Memory B cell (primary cell): ENCODE measurements at regions not wholly inside any gene's neighbourhood (a gene's known extent, or its start where the extent isn't known, plus 50 kb on each side); places are given as distances from the start of the nearest gene placed in this dataset.

ENCODE experiments used
- ATAC-seq: fragments of 150-1000 bp; cut with Tn5 transposase; 2 replicates; pipeline ENCODE4 v1.10.0; 2021; ENCODE audit warnings: low read depth, mild to moderate bottlenecking, moderate library complexity
- DNase-seq, 2 donors: peaks; one replicate each; pipeline ENCODE4 v3.0.0; 2022; ENCODE audit warnings: low spot score in 2 of 2
- H3K27ac Mint-ChIP-seq: one replicate; pipeline ENCODE4 v1.8.0; 2022; ENCODE audit warnings: mild to moderate bottlenecking, moderate library complexity, mixed read lengths
- H3K27me3 Mint-ChIP-seq: one replicate; pipeline ENCODE4 v1.8.0; 2022; ENCODE audit warnings: mixed read lengths
- H3K36me3 Mint-ChIP-seq: one replicate; pipeline ENCODE4 v1.8.0; 2022; ENCODE audit warnings: mild to moderate bottlenecking, mixed read lengths
- H3K4me1 Mint-ChIP-seq: one replicate; pipeline ENCODE4 v1.8.0; 2022; ENCODE audit warnings: mixed read lengths
- H3K4me3 Mint-ChIP-seq: one replicate; pipeline ENCODE4 v1.8.0; 2022; ENCODE audit warnings: mild to moderate bottlenecking, moderate library complexity, mixed read lengths
- H3K9me3 Mint-ChIP-seq: one replicate; pipeline ENCODE4 v1.8.0; 2022; ENCODE audit warnings: mixed read lengths

GRCh38 chr18:60982329-60982695, 350.9 kb upstream of the CDH20 start:
- DNase-seq (no peak), ATAC-seq (no peak)
- Mint-ChIP-seq H3K36me3 (no peaks in the 10 kb centered on the region), H3K4me3 (no peak overlapping the region), H3K9me3 (peaks cover 6% of the 10 kb centered on the region), H3K27ac (no peak overlapping the region), H3K4me1 (no peaks in the 10 kb centered on the region), H3K27me3 (no peaks in the 10 kb centered on the region)

- ATAC-seq: no peak
- DNase-seq: no peak
Observed at GRCh38 chr18:60982928-60983327, 350.3 kb upstream of the CDH20 start.

GRCh38 chr18:60984510-60984909, 348.7 kb upstream of the CDH20 start:
- H3K4me3 Mint-ChIP-seq: no peak overlapping the region
- H3K27me3 Mint-ChIP-seq: no peaks in the 10 kb centered on the region
- no peak for ATAC-seq

More at GRCh38 chr18:60982928-60983327, 350.3 kb upstream of the CDH20 start:
- H3K4me1 Mint-ChIP-seq: no peaks in the 10 kb centered on the region
- no peak overlapping the region for H3K27ac Mint-ChIP-seq
- H3K27me3 Mint-ChIP-seq: no peaks in the 10 kb centered on the region
- no peaks in the 10 kb centered on the region for H3K36me3 Mint-ChIP-seq
- H3K4me3 Mint-ChIP-seq: no peak overlapping the region
- H3K9me3 Mint-ChIP-seq: peaks cover 6% of the 10 kb centered on the region

GRCh38 chr18:60987963-60988362, 345.3 kb upstream of the CDH20 start:
- ATAC-seq (no peak), DNase-seq (no peak)
- H3K9me3 Mint-ChIP-seq: peaks cover 7% of the 10 kb centered on the region
- no peak overlapping the region for H3K4me3 Mint-ChIP-seq
- no peaks in the 10 kb centered on the region for H3K4me1 Mint-ChIP-seq
- no peaks in the 10 kb centered on the region for H3K36me3 Mint-ChIP-seq
- H3K27ac Mint-ChIP-seq: no peak overlapping the region
- no peaks in the 10 kb centered on the region for H3K27me3 Mint-ChIP-seq

More at GRCh38 chr18:60984510-60984909, 348.7 kb upstream of the CDH20 start:
- no peak for DNase-seq
- Mint-ChIP-seq H3K9me3 (peaks cover 6% of the 10 kb centered on the region), H3K36me3 (no peaks in the 10 kb centered on the region), H3K4me1 (no peaks in the 10 kb centered on the region), H3K27ac (no peak overlapping the region)

- H3K9me3 Mint-ChIP-seq: peaks cover under 1% of the 10 kb centered on the region
- no peak for ATAC-seq
Observed at GRCh38 chr18:60996326-60996725, 336.9 kb upstream of the CDH20 start.

GRCh38 chr18:60996822-60997221, 336.4 kb upstream of the CDH20 start:
- no peak for DNase-seq
- H3K27ac Mint-ChIP-seq: no peak overlapping the region
- H3K36me3 Mint-ChIP-seq: no peaks in the 10 kb centered on the region
- H3K9me3 Mint-ChIP-seq: no peaks in the 10 kb centered on the region
- H3K27me3 Mint-ChIP-seq: no peaks in the 10 kb centered on the region
- no peak for ATAC-seq
- no peak overlapping the region for H3K4me3 Mint-ChIP-seq
- H3K4me1 Mint-ChIP-seq: no peaks in the 10 kb centered on the region

More at GRCh38 chr18:60996326-60996725, 336.9 kb upstream of the CDH20 start:
- Mint-ChIP-seq H3K36me3 (no peaks in the 10 kb centered on the region), H3K4me1 (no peaks in the 10 kb centered on the region), H3K27me3 (no peaks in the 10 kb centered on the region), H3K4me3 (no peak overlapping the region), H3K27ac (no peak overlapping the region)
- DNase-seq: no peak

GRCh38 chr18:61001138-61001537, 332.1 kb upstream of the CDH20 start:
- Mint-ChIP-seq H3K27me3 (no peaks in the 10 kb centered on the region), H3K36me3 (no peaks in the 10 kb centered on the region), H3K4me3 (no peak overlapping the region), H3K9me3 (no peaks in the 10 kb centered on the region), H3K4me1 (no peaks in the 10 kb centered on the region), H3K27ac (no peak overlapping the region)
- DNase-seq: no peak
- no peak for ATAC-seq

GRCh38 chr18:61006687-61007224, 326.5 kb upstream of the CDH20 start:
- Mint-ChIP-seq H3K27me3 (no peaks in the 10 kb centered on the region), H3K9me3 (no peaks in the 10 kb centered on the region), H3K4me3 (no peak overlapping the region), H3K36me3 (no peaks in the 10 kb centered on the region), H3K4me1 (no peaks in the 10 kb centered on the region), H3K27ac (no peak overlapping the region)
- ATAC-seq (no peak), DNase-seq (no peak)

GRCh38 chr18:61019338-61020301, 313.6 kb upstream of the CDH20 start:
- ATAC-seq (no peak), DNase-seq (no peak)
- no peak overlapping the region for H3K4me3 Mint-ChIP-seq
- H3K27me3 Mint-ChIP-seq: no peaks in the 10 kb centered on the region
- peaks cover 3% of the 10 kb centered on the region for H3K9me3 Mint-ChIP-seq
- H3K36me3 Mint-ChIP-seq: no peaks in the 10 kb centered on the region
- H3K27ac Mint-ChIP-seq: no peak overlapping the region
- no peaks in the 10 kb centered on the region for H3K4me1 Mint-ChIP-seq

GRCh38 chr18:61025596-61025995, 307.6 kb upstream of the CDH20 start:
- peaks cover 5% of the 10 kb centered on the region for H3K9me3 Mint-ChIP-seq
- no peak overlapping the region for H3K27ac Mint-ChIP-seq
- no peaks in the 10 kb centered on the region for H3K36me3 Mint-ChIP-seq
- H3K4me3 Mint-ChIP-seq: no peak overlapping the region
- no peaks in the 10 kb centered on the region for H3K27me3 Mint-ChIP-seq
- DNase-seq: no peak
- ATAC-seq: no peak
- no peaks in the 10 kb centered on the region for H3K4me1 Mint-ChIP-seq

- H3K27me3 Mint-ChIP-seq: no peaks in the 10 kb centered on the region
- no peak overlapping the region for H3K4me3 Mint-ChIP-seq
Observed at GRCh38 chr18:61031626-61032025, 301.6 kb upstream of the CDH20 start.

GRCh38 chr18:61034580-61034979, 298.6 kb upstream of the CDH20 start:
- no peak for DNase-seq
- Mint-ChIP-seq H3K27ac (no peak overlapping the region), H3K4me1 (no peaks in the 10 kb centered on the region), H3K27me3 (no peaks in the 10 kb centered on the region), H3K36me3 (no peaks in the 10 kb centered on the region), H3K9me3 (peaks cover 4% of the 10 kb centered on the region), H3K4me3 (no peak overlapping the region)
- ATAC-seq: no peak

More at GRCh38 chr18:61031626-61032025, 301.6 kb upstream of the CDH20 start:
- no peak for DNase-seq
- no peaks in the 10 kb centered on the region for H3K4me1 Mint-ChIP-seq
- no peak for ATAC-seq
- H3K9me3 Mint-ChIP-seq: peaks cover 6% of the 10 kb centered on the region
- no peaks in the 10 kb centered on the region for H3K36me3 Mint-ChIP-seq
- H3K27ac Mint-ChIP-seq: no peak overlapping the region

GRCh38 chr18:61039251-61039650, 294.0 kb upstream of the CDH20 start:
- no peaks in the 10 kb centered on the region for H3K27me3 Mint-ChIP-seq
- H3K4me3 Mint-ChIP-seq: no peak overlapping the region
- ATAC-seq (no peak), DNase-seq (no peak)
- H3K4me1 Mint-ChIP-seq: no peaks in the 10 kb centered on the region
- no peaks in the 10 kb centered on the region for H3K36me3 Mint-ChIP-seq
- no peak overlapping the region for H3K27ac Mint-ChIP-seq
- peaks cover 1% of the 10 kb centered on the region for H3K9me3 Mint-ChIP-seq

GRCh38 chr18:61047794-61048193, 285.4 kb upstream of the CDH20 start:
- Mint-ChIP-seq H3K4me3 (no peak overlapping the region), H3K9me3 (peaks cover 5% of the 10 kb centered on the region), H3K27me3 (no peaks in the 10 kb centered on the region), H3K27ac (no peak overlapping the region), H3K36me3 (no peaks in the 10 kb centered on the region), H3K4me1 (no peaks in the 10 kb centered on the region)
- no peak for ATAC-seq
- no peak for DNase-seq
